PFSK-1 (cell line): ENCODE measurements at regions not wholly inside any gene's neighbourhood (a gene's known extent, or its start where the extent isn't known, plus 50 kb on each side); places are given as distances from the start of the nearest gene placed in this dataset.

Experiments
- FOXP2 ChIP-seq: optimal IDR thresholded peaks from 2 replicates; pipeline ENCODE3; 2011; ENCODE audit warnings: borderline replicate concordance, control low read depth, inconsistent platforms; ENCODE audit not compliant: insufficient read depth; ENCODE audit errors: extremely low read length, extremely low read depth
- POLR2AphosphoS5 ChIP-seq: IDR thresholded peaks from 2 replicates; pipeline ENCODE4 v1.6.1; 2012; ENCODE audit warnings: low read depth, mild to moderate bottlenecking, control low read depth, low read length, moderate library complexity
- SIN3A ChIP-seq: IDR thresholded peaks from 2 replicates; pipeline ENCODE4 v1.6.1; 2012; ENCODE audit warnings: mild to moderate bottlenecking, low read length, moderate library complexity, borderline replicate concordance; ENCODE audit not compliant: insufficient read depth
- TAF1 ChIP-seq: IDR thresholded peaks from 2 replicates; pipeline ENCODE4 v1.6.1; 2012; ENCODE audit warnings: low read length, control low read depth, borderline replicate concordance; ENCODE audit not compliant: insufficient read depth
- TF ChIP-seq, protein P1 (sequence below), 2 experiments: IDR thresholded peaks; 2 replicates each; pipeline versions ENCODE4 v1.6.1 to v1.8.0; 2011 to 2012; ENCODE audit warnings: low read depth in 2 of 2, low read length in 2 of 2, control low read depth in 1 of 2, inconsistent platforms in 1 of 2, mild to moderate bottlenecking in 1 of 2, moderate library complexity in 1 of 2; ENCODE audit not compliant: insufficient read depth in 1 of 2

DNA sequence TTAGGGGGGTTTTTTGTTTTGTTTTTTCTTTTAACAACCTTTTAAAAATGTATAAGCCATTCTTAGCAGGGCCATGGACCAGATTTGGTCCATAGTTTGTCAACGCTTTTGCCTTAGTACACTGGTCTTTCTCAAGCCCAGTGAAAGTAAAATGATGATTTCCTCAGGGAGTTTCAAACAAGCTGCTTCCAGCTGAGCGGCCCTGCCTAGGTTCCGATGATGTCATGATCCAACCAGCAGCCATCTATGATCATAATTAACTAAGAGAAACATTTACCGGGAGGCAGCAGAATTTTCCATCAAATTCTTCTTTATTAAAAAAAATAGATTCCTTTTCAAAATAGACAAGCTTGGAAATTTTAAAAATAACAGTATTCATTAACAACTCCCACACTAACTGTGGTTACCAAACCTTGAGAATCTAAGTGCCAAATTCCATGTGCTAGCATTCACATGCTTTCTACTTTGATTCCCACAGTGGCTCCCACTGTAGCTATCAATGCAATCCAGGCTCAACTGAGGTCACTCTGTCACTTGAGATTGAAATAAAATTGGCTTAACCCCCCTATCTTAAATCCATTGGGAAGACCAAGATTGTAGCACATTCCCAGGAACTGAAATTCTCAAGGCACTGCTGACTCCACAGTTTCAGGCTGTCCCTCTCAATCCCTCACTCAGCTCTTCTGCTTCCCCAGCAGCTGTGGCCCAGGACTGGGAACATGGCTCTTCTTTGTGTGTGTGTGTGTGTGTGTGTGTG, 148.9 kb downstream of the RNF152 start:
- TF ChIP-seq, protein P1, sequence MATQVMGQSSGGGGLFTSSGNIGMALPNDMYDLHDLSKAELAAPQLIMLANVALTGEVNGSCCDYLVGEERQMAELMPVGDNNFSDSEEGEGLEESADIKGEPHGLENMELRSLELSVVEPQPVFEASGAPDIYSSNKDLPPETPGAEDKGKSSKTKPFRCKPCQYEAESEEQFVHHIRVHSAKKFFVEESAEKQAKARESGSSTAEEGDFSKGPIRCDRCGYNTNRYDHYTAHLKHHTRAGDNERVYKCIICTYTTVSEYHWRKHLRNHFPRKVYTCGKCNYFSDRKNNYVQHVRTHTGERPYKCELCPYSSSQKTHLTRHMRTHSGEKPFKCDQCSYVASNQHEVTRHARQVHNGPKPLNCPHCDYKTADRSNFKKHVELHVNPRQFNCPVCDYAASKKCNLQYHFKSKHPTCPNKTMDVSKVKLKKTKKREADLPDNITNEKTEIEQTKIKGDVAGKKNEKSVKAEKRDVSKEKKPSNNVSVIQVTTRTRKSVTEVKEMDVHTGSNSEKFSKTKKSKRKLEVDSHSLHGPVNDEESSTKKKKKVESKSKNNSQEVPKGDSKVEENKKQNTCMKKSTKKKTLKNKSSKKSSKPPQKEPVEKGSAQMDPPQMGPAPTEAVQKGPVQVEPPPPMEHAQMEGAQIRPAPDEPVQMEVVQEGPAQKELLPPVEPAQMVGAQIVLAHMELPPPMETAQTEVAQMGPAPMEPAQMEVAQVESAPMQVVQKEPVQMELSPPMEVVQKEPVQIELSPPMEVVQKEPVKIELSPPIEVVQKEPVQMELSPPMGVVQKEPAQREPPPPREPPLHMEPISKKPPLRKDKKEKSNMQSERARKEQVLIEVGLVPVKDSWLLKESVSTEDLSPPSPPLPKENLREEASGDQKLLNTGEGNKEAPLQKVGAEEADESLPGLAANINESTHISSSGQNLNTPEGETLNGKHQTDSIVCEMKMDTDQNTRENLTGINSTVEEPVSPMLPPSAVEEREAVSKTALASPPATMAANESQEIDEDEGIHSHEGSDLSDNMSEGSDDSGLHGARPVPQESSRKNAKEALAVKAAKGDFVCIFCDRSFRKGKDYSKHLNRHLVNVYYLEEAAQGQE (IDR thresholded peaks at IDR 0.05; ENCODE audit: insufficient read depth in 1 of 2, low read depth in 2 of 2, low read length in 2 of 2) = no peak
- no peak for TF ChIP-seq FOXP2
- TF ChIP-seq TAF1 = no peak
- no peak for TF ChIP-seq SIN3A
- no peak for TF ChIP-seq POLR2AphosphoS5

DNA sequence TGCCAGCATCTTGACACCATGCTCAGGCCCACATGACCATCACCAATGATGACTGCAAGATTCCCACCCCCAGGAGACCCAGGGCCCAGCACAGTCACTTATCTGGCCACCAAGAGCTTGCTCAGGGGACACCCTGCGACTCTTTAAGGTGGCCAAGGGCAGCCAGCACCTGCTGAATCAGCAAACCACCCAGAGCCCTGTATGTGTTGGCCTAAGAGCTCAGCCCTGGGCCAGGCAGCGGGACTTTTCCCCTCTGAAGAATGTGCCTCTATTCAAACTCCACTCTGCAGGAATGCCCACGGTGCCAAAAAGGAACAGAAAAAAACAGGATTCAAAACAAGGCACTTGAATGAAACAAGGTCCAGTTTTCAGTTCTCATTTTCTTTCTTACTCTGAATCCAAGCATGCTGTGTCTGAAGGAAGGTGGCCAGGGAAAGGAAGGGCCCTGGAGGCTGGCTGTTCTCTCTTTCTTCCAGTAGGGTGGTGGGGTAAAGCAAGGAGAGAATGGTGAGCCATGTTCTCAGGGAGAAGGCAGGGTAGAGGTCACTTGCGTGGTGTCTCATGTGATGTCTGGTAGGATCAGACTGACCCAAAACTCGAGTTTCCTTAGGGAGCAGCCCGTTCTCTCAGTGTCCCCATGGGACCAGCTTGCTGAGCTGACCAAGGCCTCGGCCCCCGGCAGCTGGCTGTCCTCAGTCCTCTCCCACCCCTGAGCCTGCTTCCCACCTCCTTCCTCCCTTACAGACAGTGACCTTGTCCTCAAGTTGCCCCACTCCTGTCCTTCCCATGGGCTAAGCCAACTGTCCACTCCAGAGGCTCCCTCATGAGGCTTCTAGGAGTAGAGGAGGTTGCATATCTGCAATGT, 150.0 kb downstream of the RNF152 start:
- TF ChIP-seq SIN3A (no peak), TAF1 (no peak), POLR2AphosphoS5 (no peak), FOXP2 (no peak)
- TF ChIP-seq, protein P1 (IDR thresholded peaks at IDR 0.05; ENCODE audit: insufficient read depth in 1 of 2, low read depth in 2 of 2, low read length in 2 of 2) = no peak

DNA sequence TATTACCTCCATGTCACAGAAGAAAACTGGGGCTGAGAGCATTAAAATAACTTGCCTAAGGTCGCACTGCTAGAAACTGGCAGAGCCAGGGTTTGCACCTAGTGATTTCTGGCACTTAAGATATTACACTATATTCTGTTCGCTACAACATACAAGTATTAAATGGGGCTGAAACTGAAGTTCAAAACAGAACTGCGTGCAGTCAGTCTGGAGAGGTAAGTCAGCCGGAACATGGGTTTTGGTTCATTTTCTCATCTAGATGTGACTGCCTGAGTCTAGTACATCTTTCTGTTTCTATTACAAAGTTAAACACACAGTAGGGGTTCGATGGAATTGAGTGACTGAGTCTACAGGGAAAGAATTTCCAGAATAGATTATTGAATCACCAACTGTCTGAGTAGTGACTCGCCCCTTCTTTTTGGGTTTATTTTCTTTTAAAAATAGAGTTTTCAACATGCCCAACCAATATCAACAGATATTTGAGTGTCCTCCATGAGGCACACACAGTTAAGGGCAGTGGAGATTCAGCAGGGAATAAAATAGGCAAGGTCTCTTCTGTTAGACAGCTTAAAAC, 150.8 kb downstream of the RNF152 start:
- TF ChIP-seq SIN3A (no peak), TAF1 (no peak), POLR2AphosphoS5 (no peak), FOXP2 (no peak)
- TF ChIP-seq, protein P1 (IDR thresholded peaks at IDR 0.05; ENCODE audit: insufficient read depth in 1 of 2, low read depth in 2 of 2, low read length in 2 of 2) = no peak

DNA sequence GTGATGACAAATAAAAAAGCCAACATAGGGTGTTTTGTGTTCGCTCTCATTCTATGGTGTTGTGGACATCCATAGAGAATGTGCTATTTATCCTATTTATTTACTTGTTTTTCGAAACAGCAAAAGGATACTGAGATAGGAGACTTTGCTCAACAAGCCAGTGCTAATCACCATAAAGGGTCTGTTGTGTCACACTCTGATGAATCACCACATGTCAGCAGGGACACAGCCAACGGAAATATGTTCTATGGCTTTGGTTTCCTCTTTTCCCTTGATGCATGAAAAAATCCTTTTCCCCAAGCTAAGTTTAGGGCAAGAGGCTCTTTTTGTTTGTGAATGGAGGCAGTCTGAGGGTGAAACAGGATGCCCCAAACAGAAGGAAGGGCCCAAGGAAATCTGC, 154.3 kb downstream of the RNF152 start:
- TF ChIP-seq SIN3A = no peak
- TF ChIP-seq FOXP2 = no peak
- no peak for TF ChIP-seq POLR2AphosphoS5
- TF ChIP-seq TAF1 = no peak
- TF ChIP-seq, protein P1 (IDR thresholded peaks at IDR 0.05; ENCODE audit: insufficient read depth in 1 of 2, low read depth in 2 of 2, low read length in 2 of 2) = no peak
